ENCODE measurements at regions not wholly inside any gene's neighbourhood (a gene's known extent, or its start where the extent isn't known, plus 50 kb on each side); places are given as distances from the start of the nearest gene placed in this dataset.

GRCh38 chr22:48667289-48667688, 1160.4 kb downstream of the BRD1 start:
- TF ChIP-seq CTCF (IDR thresholded peaks at IDR 0.05; ENCODE audit: control insufficient read depth, extremely low read depth, insufficient read depth), result no peak
- no peak for DNase-seq (ENCODE audit: low read depth)
- no peak overlapping the region for H3K4me3 ChIP-seq (ENCODE audit: low read depth, low read length)

- no peak overlapping the region for H3K4me3 ChIP-seq (ENCODE audit: low read depth, low read length)
- no peak for DNase-seq (ENCODE audit: low read depth)
- no peak for TF ChIP-seq CTCF (IDR thresholded peaks at IDR 0.05; ENCODE audit: control insufficient read depth, extremely low read depth, insufficient read depth)
Measured at GRCh38 chr22:48666620-48667019, 1161.1 kb downstream of the BRD1 start.

GRCh38 chr22:48665311-48665995, 1162.2 kb downstream of the BRD1 start:
- no peak for DNase-seq (ENCODE audit: low read depth)
- no peak for TF ChIP-seq CTCF (IDR thresholded peaks at IDR 0.05; ENCODE audit: control insufficient read depth, extremely low read depth, insufficient read depth)
- no peak overlapping the region for H3K4me3 ChIP-seq (ENCODE audit: low read depth, low read length)

GRCh38 chr22:48664586-48664985, 1163.1 kb downstream of the BRD1 start:
- peak; percentile 33; the same call in 1 of the 2 replicates for TF ChIP-seq CTCF (IDR thresholded peaks at IDR 0.05; ENCODE audit: control insufficient read depth, extremely low read depth, insufficient read depth)
- no peak overlapping the region for H3K4me3 ChIP-seq (ENCODE audit: low read depth, low read length)
- no peak for DNase-seq (ENCODE audit: low read depth)

DNA sequence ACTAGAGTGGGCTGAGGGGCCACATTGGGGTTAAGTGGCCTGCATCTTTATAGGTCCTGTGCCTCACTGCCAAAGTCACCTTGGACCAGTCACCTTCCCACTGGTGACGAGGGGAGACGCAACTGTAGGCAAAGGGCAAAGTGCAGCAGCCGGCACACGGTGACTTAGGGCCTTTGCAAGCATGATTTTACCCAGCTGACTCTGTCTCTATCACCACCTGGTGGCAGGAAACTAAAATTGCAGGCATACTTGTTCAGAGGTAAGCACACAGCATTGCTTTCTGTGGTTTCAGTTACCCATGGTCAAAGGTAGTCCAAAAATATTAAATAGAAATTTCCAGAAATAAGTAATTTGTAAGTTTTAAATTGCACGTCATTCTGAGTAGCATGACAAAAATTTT, 1164.4 kb downstream of the BRD1 start:
- peak; percentile 52 for TF ChIP-seq CTCF (IDR thresholded peaks at IDR 0.05; ENCODE audit: control insufficient read depth, extremely low read depth, insufficient read depth)
- peak; percentile 17 for DNase-seq (ENCODE audit: low read depth)
- H3K4me3 ChIP-seq (ENCODE audit: low read depth, low read length), result no peak overlapping the region

DNA sequence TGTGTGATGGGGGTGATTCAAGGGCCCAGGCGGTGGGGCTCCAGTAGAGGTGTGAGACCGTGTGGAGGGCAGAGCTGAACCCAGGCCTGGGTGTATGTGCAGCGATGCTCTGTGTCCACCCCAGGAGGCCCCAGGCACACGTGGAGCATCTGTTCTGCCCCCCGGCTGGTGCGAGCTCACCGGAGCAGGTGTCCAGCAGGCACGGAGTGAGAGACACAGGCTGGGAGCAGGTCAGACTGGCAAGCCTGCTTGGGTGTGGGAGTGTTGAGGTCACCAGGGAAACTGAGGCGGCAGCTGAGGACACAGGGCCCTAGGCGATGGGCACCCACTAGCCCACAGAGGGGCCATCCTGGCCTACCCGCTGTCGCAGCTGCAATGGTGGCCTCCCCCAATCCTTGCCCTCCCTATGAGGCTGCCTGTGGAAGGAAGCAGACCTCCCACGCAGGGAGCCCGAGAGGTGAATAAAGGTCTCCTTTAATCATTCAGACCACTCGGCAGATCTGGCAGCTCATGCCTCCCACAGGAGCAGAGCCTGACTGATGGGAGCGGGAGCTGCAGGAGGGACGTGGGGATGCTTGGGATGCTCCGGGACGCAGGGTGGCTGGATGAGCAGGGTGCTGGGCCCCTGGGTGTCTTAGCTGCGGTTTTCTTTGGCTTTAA, 1165.1 kb downstream of the BRD1 start:
- H3K4me3 ChIP-seq (ENCODE audit: low read depth, low read length), result no peak overlapping the region
- TF ChIP-seq CTCF (IDR thresholded peaks at IDR 0.05; ENCODE audit: control insufficient read depth, extremely low read depth, insufficient read depth), result no peak
- no peak for DNase-seq (ENCODE audit: low read depth)
